ENCODE measurements at regions not wholly inside any gene's neighbourhood (a gene's known extent, or its start where the extent isn't known, plus 50 kb on each side); places are given as distances from the start of the nearest gene placed in this dataset.

- no peak overlapping the region for H2AFZ ChIP-seq (ENCODE audit: control insufficient read depth, low read length)
- dilution Hi-C loops (cut with MboI; ENCODE audit: extremely low pct_ligation_motif_present, low sequenced_read_pairs), result no loop called here
- no peaks in the 10 kb centered on the region for H3K4me1 ChIP-seq (ENCODE audit: control insufficient read depth, extremely low read depth, insufficient read depth, low read length)
- H3K9ac ChIP-seq (ENCODE audit: control insufficient read depth, extremely low read depth, insufficient read depth, low read length), result no peak overlapping the region
- no peak overlapping the region for H3K4me3 ChIP-seq (ENCODE audit: control insufficient read depth in 2 of 3, extremely low read depth in 1 of 3, insufficient read depth in 2 of 3, low read depth in 1 of 3, low read length in 3 of 3)
- H3K36me3 ChIP-seq (ENCODE audit: control insufficient read depth in 2 of 2, extremely low read depth in 1 of 2, insufficient read depth in 2 of 2, low read length in 2 of 2), result no peaks in the 10 kb centered on the region
- no peak for FAIRE-seq
- no peak overlapping the region for H3K4me2 ChIP-seq (ENCODE audit: control insufficient read depth, extremely low read depth, insufficient read depth, low read depth, low read length)
- DNase-seq (ENCODE audit: low read depth, low spot score), result no peak
- no peak for TF ChIP-seq EZH2 (IDR thresholded peaks at IDR 0.05; ENCODE audit: low read length)
- TF ChIP-seq CTCF (optimal IDR thresholded peaks at IDR 0.05 in 1 of 3, IDR thresholded peaks at IDR 0.05 in 1 of 3, conservative IDR thresholded peaks at IDR 0.05 in 1 of 3; ENCODE audit: extremely low read depth in 1 of 3, insufficient read depth in 2 of 3, low read length in 3 of 3), result no peak
- no peaks in the 10 kb centered on the region for H4K20me1 ChIP-seq (ENCODE audit: control insufficient read depth, extremely low read depth, insufficient read depth, low read length)
- no peaks in the 10 kb centered on the region for H3K79me2 ChIP-seq (ENCODE audit: control insufficient read depth, insufficient read depth, low read length)
- no peaks in the 10 kb centered on the region for H3K9me3 ChIP-seq (ENCODE audit: control insufficient read depth, low read depth, low read length)
- no peaks in the 10 kb centered on the region for H3K9me1 ChIP-seq (ENCODE audit: control insufficient read depth, extremely low read depth, insufficient read depth, low read length)
- no peaks in the 10 kb centered on the region for H3K27me3 ChIP-seq (ENCODE audit: control insufficient read depth, extremely low read depth, insufficient read depth, low read length)
- H3K27ac ChIP-seq (ENCODE audit: control insufficient read depth, insufficient read depth, low read length), result no peak overlapping the region
Measured at GRCh38 chr3:157669416-157669815, 166.2 kb upstream of the VEPH1 start.

- no peaks in the 10 kb centered on the region for H3K79me2 ChIP-seq (ENCODE audit: control insufficient read depth, insufficient read depth, low read length)
- no peak overlapping the region for H3K27ac ChIP-seq (ENCODE audit: control insufficient read depth, insufficient read depth, low read length)
- no peaks in the 10 kb centered on the region for H3K27me3 ChIP-seq (ENCODE audit: control insufficient read depth, extremely low read depth, insufficient read depth, low read length)
- no peaks in the 10 kb centered on the region for H3K36me3 ChIP-seq (ENCODE audit: control insufficient read depth in 2 of 2, extremely low read depth in 1 of 2, insufficient read depth in 2 of 2, low read length in 2 of 2)
- no peak overlapping the region for H3K9ac ChIP-seq (ENCODE audit: control insufficient read depth, extremely low read depth, insufficient read depth, low read length)
- no peaks in the 10 kb centered on the region for H3K9me3 ChIP-seq (ENCODE audit: control insufficient read depth, low read depth, low read length)
- no peak for FAIRE-seq
- DNase-seq (ENCODE audit: low read depth, low spot score), result no peak
- H4K20me1 ChIP-seq (ENCODE audit: control insufficient read depth, extremely low read depth, insufficient read depth, low read length), result no peaks in the 10 kb centered on the region
- no peak overlapping the region for H3K4me3 ChIP-seq (ENCODE audit: control insufficient read depth in 2 of 3, extremely low read depth in 1 of 3, insufficient read depth in 2 of 3, low read depth in 1 of 3, low read length in 3 of 3)
- dilution Hi-C loops (cut with MboI; ENCODE audit: extremely low pct_ligation_motif_present, low sequenced_read_pairs), result no loop called here
- H3K9me1 ChIP-seq (ENCODE audit: control insufficient read depth, extremely low read depth, insufficient read depth, low read length), result no peaks in the 10 kb centered on the region
- H2AFZ ChIP-seq (ENCODE audit: control insufficient read depth, low read length), result no peak overlapping the region
- no peaks in the 10 kb centered on the region for H3K4me1 ChIP-seq (ENCODE audit: control insufficient read depth, extremely low read depth, insufficient read depth, low read length)
- H3K4me2 ChIP-seq (ENCODE audit: control insufficient read depth, extremely low read depth, insufficient read depth, low read depth, low read length), result no peak overlapping the region
- TF ChIP-seq CTCF (optimal IDR thresholded peaks at IDR 0.05 in 1 of 3, IDR thresholded peaks at IDR 0.05 in 1 of 3, conservative IDR thresholded peaks at IDR 0.05 in 1 of 3; ENCODE audit: extremely low read depth in 1 of 3, insufficient read depth in 2 of 3, low read length in 3 of 3), result no peak
Measured at GRCh38 chr3:157667493-157667892, 164.3 kb upstream of the VEPH1 start.
